ENCODE measurements at regions not wholly inside any gene's neighbourhood (a gene's known extent, or its start where the extent isn't known, plus 50 kb on each side); places are given as distances from the start of the nearest gene placed in this dataset.

GRCh38 chr4:156501962-156502361 is 469.6 kb downstream of the PDGFC start:
- no peak overlapping the region for H3K4me2 ChIP-seq
- no peak for FAIRE-seq
- no peak overlapping the region for H3K27ac ChIP-seq
- ATAC-seq = no peak
- no peaks in the 10 kb centered on the region for H3K4me1 ChIP-seq
- ChIA-PET POLR2A (no interaction called here), CTCF (no interaction called here)
- H3K9me3 ChIP-seq = no peaks in the 10 kb centered on the region
- no peak overlapping the region for H3K4me3 ChIP-seq
- TF ChIP-seq BCL3 (IDR thresholded peaks at IDR 0.05) = no peak
- DNase-seq (ENCODE audit: low read depth in 1 of 2, low spot score in 1 of 2) = no peak

DNA sequence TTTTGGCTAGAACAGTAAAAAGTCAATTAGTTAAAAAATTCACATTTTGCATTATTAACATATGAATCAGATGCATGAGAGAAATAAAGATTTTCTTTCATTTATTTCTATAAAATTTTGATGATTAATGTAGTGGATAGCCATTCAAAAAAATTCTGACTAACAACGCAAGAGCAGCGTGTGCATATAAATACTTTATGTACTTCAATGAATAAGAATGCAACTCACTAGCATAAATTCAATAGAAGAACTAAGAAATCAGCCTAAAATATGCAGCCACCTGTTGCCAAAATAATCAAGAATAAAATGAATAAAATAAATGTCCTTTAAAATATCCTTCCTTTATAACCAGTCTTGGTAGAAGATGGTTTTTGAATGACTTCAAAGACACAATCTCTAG is 471.9 kb downstream of the PDGFC start:
- H3K4me3 ChIP-seq = no peak overlapping the region
- FAIRE-seq (no peak), DNase-seq (ENCODE audit: low read depth in 1 of 2, low spot score in 1 of 2) (no peak), ATAC-seq (no peak)
- CTCF ChIA-PET = no interaction called here
- 73% methylated on average over 2 of the region's 2 CpGs for WGBS (ENCODE audit: missing lambda C conversion rate)
- no peaks in the 10 kb centered on the region for H3K4me1 ChIP-seq
- TF ChIP-seq EP300 (IDR thresholded peaks at IDR 0.05) (no peak), FOSL2 (IDR thresholded peaks at IDR 0.05) (no peak), FOSL2 (CRISPR knock-in tag; IDR thresholded peaks at IDR 0.05) (no peak), CEBPB (IDR thresholded peaks at IDR 0.05) (no peak), TFCP2L1 (CRISPR knock-in tag; IDR thresholded peaks at IDR 0.05) (no peak), JUNB (IDR thresholded peaks at IDR 0.05) (no peak), EHMT2 (IDR thresholded peaks at IDR 0.05; ENCODE audit: low read depth) (no peak), SREBF2 (IDR thresholded peaks at IDR 0.05) (no peak), FOXS1 (CRISPR knock-in tag; IDR thresholded peaks at IDR 0.05) (no peak), CBX8 (IDR thresholded peaks at IDR 0.05) (no peak), HOXA7 (CRISPR knock-in tag; IDR thresholded peaks at IDR 0.05) (no peak), FOSB (CRISPR knock-in tag; IDR thresholded peaks at IDR 0.05) (no peak)
- TF ChIP-seq, protein P1, sequence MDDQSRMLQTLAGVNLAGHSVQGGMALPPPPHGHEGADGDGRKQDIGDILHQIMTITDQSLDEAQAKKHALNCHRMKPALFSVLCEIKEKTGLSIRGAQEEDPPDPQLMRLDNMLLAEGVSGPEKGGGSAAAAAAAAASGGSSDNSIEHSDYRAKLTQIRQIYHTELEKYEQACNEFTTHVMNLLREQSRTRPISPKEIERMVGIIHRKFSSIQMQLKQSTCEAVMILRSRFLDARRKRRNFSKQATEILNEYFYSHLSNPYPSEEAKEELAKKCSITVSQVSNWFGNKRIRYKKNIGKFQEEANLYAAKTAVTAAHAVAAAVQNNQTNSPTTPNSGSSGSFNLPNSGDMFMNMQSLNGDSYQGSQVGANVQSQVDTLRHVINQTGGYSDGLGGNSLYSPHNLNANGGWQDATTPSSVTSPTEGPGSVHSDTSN (IDR thresholded peaks at IDR 0.05) = no peak
- TF ChIP-seq, protein P2, sequence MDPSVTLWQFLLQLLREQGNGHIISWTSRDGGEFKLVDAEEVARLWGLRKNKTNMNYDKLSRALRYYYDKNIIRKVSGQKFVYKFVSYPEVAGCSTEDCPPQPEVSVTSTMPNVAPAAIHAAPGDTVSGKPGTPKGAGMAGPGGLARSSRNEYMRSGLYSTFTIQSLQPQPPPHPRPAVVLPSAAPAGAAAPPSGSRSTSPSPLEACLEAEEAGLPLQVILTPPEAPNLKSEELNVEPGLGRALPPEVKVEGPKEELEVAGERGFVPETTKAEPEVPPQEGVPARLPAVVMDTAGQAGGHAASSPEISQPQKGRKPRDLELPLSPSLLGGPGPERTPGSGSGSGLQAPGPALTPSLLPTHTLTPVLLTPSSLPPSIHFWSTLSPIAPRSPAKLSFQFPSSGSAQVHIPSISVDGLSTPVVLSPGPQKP (IDR thresholded peaks at IDR 0.05; ENCODE audit: low read depth, low read length) = no peak
- H3K4me2 ChIP-seq = no peak overlapping the region
- H3K9me3 ChIP-seq = no peaks in the 10 kb centered on the region
- H3K27ac ChIP-seq = no peak overlapping the region
- POLR2A ChIA-PET = no interaction called here

DNA sequence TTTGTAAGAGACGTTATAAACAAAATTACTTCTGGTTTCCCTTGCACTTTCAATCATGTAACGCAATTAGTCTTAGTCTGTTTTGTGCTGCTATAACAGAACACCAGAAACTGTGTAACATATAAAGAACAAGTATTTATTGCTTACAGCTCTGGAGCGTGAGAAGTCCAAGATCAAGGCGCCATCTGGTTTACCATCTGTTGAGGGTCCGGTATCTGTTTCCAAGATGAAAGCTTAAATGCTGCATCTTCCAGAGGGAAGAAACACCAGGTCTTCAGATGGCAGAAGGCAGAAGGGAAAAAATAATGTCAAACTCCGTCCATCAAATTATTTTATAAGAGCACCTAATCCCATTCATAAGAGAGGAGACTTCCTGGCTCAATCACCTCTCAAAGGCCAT is 474.1 kb downstream of the PDGFC start:
- ChIA-PET POLR2A (no interaction called here), CTCF (no interaction called here)
- 73% methylated on average over 6 of the region's 6 CpGs for WGBS (ENCODE audit: missing lambda C conversion rate)
- Histone ChIP-seq H3K9me3 (no peaks in the 10 kb centered on the region), H3K4me1 (no peaks in the 10 kb centered on the region), H3K4me3 (no peak overlapping the region), H3K4me2 (no peak overlapping the region), H3K27ac (no peak overlapping the region)
- ATAC-seq = no peak
- no peak for TF ChIP-seq RARB (CRISPR knock-in tag; IDR thresholded peaks at IDR 0.05)
- TF ChIP-seq CTCF (IDR thresholded peaks at IDR 0.05) = no peak
- TF ChIP-seq PHF8 (IDR thresholded peaks at IDR 0.05; ENCODE audit: borderline replicate concordance, low read depth) = no peak
- no peak for TF ChIP-seq ESRRA (IDR thresholded peaks at IDR 0.05; ENCODE audit: borderline replicate concordance, low read length)
- TF ChIP-seq MAFK (IDR thresholded peaks at IDR 0.05; ENCODE audit: partially characterized antibody) = no peak
- TF ChIP-seq HOXA7 (CRISPR knock-in tag; IDR thresholded peaks at IDR 0.05) = no peak
- TF ChIP-seq RNF2 (IDR thresholded peaks at IDR 0.05; ENCODE audit: borderline replicate concordance, low read depth) = no peak
- TF ChIP-seq RAD21 (conservative IDR thresholded peaks at IDR 0.05 in 1 of 2, IDR thresholded peaks at IDR 0.05 in 1 of 2) = no peak
- no peak for TF ChIP-seq KDM1A (IDR thresholded peaks at IDR 0.05; ENCODE audit: low read depth)
- no peak for TF ChIP-seq ZSCAN20 (CRISPR knock-in tag; IDR thresholded peaks at IDR 0.05)
- no peak for TF ChIP-seq TP53 (CRISPR knock-in tag; IDR thresholded peaks at IDR 0.05)
- TF ChIP-seq HOXB13 (CRISPR knock-in tag; IDR thresholded peaks at IDR 0.05; ENCODE audit: low read depth) = no peak
- no peak for TF ChIP-seq BHLHE40 (IDR thresholded peaks at IDR 0.05; ENCODE audit: low read depth, low read length)
- no peak for TF ChIP-seq HOXB5 (CRISPR knock-in tag; IDR thresholded peaks at IDR 0.05)
- TF ChIP-seq BCL3 (IDR thresholded peaks at IDR 0.05) = no peak
- no peak for TF ChIP-seq POLR2AphosphoS2 (conservative IDR thresholded peaks at IDR 0.05; ENCODE audit: low read length)
- TF ChIP-seq, protein P2 (IDR thresholded peaks at IDR 0.05; ENCODE audit: low read depth, low read length) = no peak
- DNase-seq (ENCODE audit: low read depth in 1 of 2, low spot score in 1 of 2) = no peak
- no peak for FAIRE-seq

Measured in A549 (cell line).